ENCODE measurements at regions not wholly inside any gene's neighbourhood (a gene's known extent, or its start where the extent isn't known, plus 50 kb on each side); places are given as distances from the start of the nearest gene placed in this dataset.

- TF ChIP-seq ZNF462 (CRISPR knock-in tag; IDR thresholded peaks at IDR 0.05) (no peak), EZH2phosphoT487 (IDR thresholded peaks at IDR 0.05; ENCODE audit: unreplicated experiment) (no peak)
Measured at GRCh38 chr2:160820691-160821090, 327.1 kb upstream of the RBMS1 start (continued).

GRCh38 chr2:160822006-160822405 lies 328.4 kb upstream of the RBMS1 start:
- Histone ChIP-seq H3K27ac (ENCODE audit: low read depth) (no peak overlapping the region), H2AFZ (no peak overlapping the region), H3K4me2 (no peak overlapping the region), H3F3A (replicated peaks; ENCODE audit: low read depth) (no peaks in the 10 kb centered on the region), H3K36me3 (ENCODE audit: insufficient read depth) (0 out of 2 replicates have a peak, but pooled peaks cover 3% of the 10 kb centered on the region), H3K4me3 (no peak overlapping the region), H3K9me2 (ENCODE audit: insufficient read depth) (no peaks in the 10 kb centered on the region), H4K20me1 (replicated peaks; ENCODE audit: insufficient read depth) (no peaks in the 10 kb centered on the region), H3K4me1 (ENCODE audit: insufficient read depth) (no peaks in the 10 kb centered on the region), H3K79me2 (replicated peaks; ENCODE audit: insufficient read depth) (no peaks in the 10 kb centered on the region), H3K27me3 (ENCODE audit: insufficient read depth) (no peaks in the 10 kb centered on the region)
- no peaks in the 10 kb centered on the region for H3K27me3 Mint-ChIP-seq (ENCODE audit: insufficient read depth, low read depth, poor library complexity)
- no peak for TF ChIP-seq EZH2 (IDR thresholded peaks at IDR 0.05; ENCODE audit: low read depth, unreplicated experiment)
- no peak for TF ChIP-seq ZNF462 (CRISPR knock-in tag; IDR thresholded peaks at IDR 0.05)
- TF ChIP-seq NANOG (IDR thresholded peaks at IDR 0.05; ENCODE audit: borderline replicate concordance): no peak
- TF ChIP-seq JUNB (IDR thresholded peaks at IDR 0.05; ENCODE audit: unreplicated experiment): no peak
- no peak for TF ChIP-seq EZH2phosphoT487 (IDR thresholded peaks at IDR 0.05; ENCODE audit: unreplicated experiment)
- TF ChIP-seq CREB1 (CRISPR knock-in tag; IDR thresholded peaks at IDR 0.05; ENCODE audit: low read depth): no peak
- peaks cover 8% of the 10 kb centered on the region; the same call in 2 of the 3 replicates for H3K36me3 Mint-ChIP-seq (ENCODE audit: low read depth)
- no peak for ATAC-seq
- no peak overlapping the region for H3K4me3 Mint-ChIP-seq
- H3K4me1 Mint-ChIP-seq: no peaks in the 10 kb centered on the region
- peaks cover 27% of the 10 kb centered on the region for H3K9me3 Mint-ChIP-seq
- H3K27ac Mint-ChIP-seq: no peak overlapping the region
- no peak for DNase-seq (ENCODE audit: low spot score)
